DND-41 (cell line): ENCODE measurements at regions not wholly inside any gene's neighbourhood (a gene's known extent, or its start where the extent isn't known, plus 50 kb on each side); places are given as distances from the start of the nearest gene placed in this dataset.
"Not testable (repeated sequence)": the region's sequence is repeated elsewhere in the genome, so short reads cannot be mapped to it uniquely, and the experiment has no call there.

Experiments
- EZH2 ChIP-seq: IDR thresholded peaks from 3 replicates; pipeline ENCODE4 v1.6.1; 2012; ENCODE audit warnings: borderline replicate concordance, low read depth, mild to moderate bottlenecking, moderate library complexity, low read length, inconsistent platforms; ENCODE audit not compliant: severe bottlenecking
- TF ChIP-seq, protein P1 (sequence below): IDR thresholded peaks from 2 replicates; pipeline ENCODE4 v1.5.1; 2012; ENCODE audit warnings: borderline replicate concordance, low read length, moderate library complexity, mild to moderate bottlenecking; ENCODE audit not compliant: poor library complexity, severe bottlenecking; ENCODE audit errors: extremely low read depth

DNA sequence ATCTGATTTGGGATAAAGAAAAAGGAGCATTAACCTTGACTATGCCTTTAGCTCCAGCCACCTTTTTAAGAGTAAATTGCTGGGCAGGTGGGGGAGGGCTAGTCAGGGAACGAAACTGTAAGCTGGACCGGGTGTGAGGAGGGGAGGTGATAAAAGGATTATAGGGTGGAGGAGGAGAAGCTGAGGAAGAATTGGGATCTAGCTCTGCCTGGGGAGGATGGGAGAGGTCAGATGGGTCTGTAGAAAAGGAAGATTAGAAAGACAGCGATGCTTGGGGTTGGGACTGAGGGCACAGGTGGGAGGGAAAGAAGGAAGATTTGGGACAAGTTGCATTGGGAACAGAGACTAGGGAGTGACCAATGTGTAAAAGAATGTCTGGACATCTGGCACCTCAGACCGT lies 772.4 kb upstream of the KIRREL3 start:
- TF ChIP-seq, protein P1, sequence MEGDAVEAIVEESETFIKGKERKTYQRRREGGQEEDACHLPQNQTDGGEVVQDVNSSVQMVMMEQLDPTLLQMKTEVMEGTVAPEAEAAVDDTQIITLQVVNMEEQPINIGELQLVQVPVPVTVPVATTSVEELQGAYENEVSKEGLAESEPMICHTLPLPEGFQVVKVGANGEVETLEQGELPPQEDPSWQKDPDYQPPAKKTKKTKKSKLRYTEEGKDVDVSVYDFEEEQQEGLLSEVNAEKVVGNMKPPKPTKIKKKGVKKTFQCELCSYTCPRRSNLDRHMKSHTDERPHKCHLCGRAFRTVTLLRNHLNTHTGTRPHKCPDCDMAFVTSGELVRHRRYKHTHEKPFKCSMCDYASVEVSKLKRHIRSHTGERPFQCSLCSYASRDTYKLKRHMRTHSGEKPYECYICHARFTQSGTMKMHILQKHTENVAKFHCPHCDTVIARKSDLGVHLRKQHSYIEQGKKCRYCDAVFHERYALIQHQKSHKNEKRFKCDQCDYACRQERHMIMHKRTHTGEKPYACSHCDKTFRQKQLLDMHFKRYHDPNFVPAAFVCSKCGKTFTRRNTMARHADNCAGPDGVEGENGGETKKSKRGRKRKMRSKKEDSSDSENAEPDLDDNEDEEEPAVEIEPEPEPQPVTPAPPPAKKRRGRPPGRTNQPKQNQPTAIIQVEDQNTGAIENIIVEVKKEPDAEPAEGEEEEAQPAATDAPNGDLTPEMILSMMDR, result not testable (repeated sequence)
- not testable (repeated sequence) for TF ChIP-seq EZH2
